IMR-90 (cell line): ENCODE measurements at regions not wholly inside any gene's neighbourhood (a gene's known extent, or its start where the extent isn't known, plus 50 kb on each side); places are given as distances from the start of the nearest gene placed in this dataset.

ENCODE experiments used
- CEBPB ChIP-seq: IDR thresholded peaks from 2 replicates; pipeline ENCODE4 v1.6.1; 2012; ENCODE audit warnings: low read depth, low read length, improper control_type of control experiment
- FOS ChIP-seq: fragments of 150-350 bp; IDR thresholded peaks from 2 replicates; pipeline ENCODE4 v1.6.1; 2016; ENCODE audit warnings: low read depth, low read length
- MAFK ChIP-seq: IDR thresholded peaks from 2 replicates; pipeline ENCODE4 v1.6.1; 2012; ENCODE audit warnings: low read depth, low read length, improper control_type of control experiment
- MXI1 ChIP-seq: IDR thresholded peaks from 2 replicates; pipeline ENCODE4 v1.6.1; 2012; ENCODE audit warnings: low read depth, mild to moderate bottlenecking, low read length, moderate library complexity, borderline replicate concordance
- POLR2A ChIP-seq: IDR thresholded peaks from 2 replicates; pipeline ENCODE4 v1.6.1; 2012; ENCODE audit warnings: mild to moderate bottlenecking, low read depth, low read length
- RAD21 ChIP-seq: IDR thresholded peaks from 2 replicates; pipeline ENCODE4 v1.6.1; 2012; ENCODE audit warnings: low read length, improper control_type of control experiment
- RCOR1 ChIP-seq: IDR thresholded peaks from 2 replicates; pipeline ENCODE4 v1.6.1; 2012; ENCODE audit warnings: mild to moderate bottlenecking, low read length, improper control_type of control experiment; ENCODE audit not compliant: insufficient replicate concordance
- RFX5 ChIP-seq: IDR thresholded peaks from 2 replicates; pipeline ENCODE4 v1.8.0; 2012; ENCODE audit warnings: low read depth, mild to moderate bottlenecking, low read length, moderate library complexity
- SMC3 ChIP-seq: fragments of 150-350 bp; IDR thresholded peaks from 2 replicates; pipeline ENCODE4 v1.6.1; 2016; ENCODE audit warnings: low read depth, mild to moderate bottlenecking, antibody characterized with exemption, low read length, moderate library complexity
- TF ChIP-seq, protein P1 (sequence below): conservative IDR thresholded peaks from 2 replicates; pipeline ENCODE4 v1.5.1; 2012; ENCODE audit warnings: mild to moderate bottlenecking, low read depth, low read length, improper control_type of control experiment
- TF ChIP-seq, protein P2 (sequence below): fragments of 150-350 bp; IDR thresholded peaks from 2 replicates; pipeline ENCODE4 v1.6.1; 2017; ENCODE audit warnings: mild to moderate bottlenecking, antibody characterized with exemption, low read length, low read depth

DNA sequence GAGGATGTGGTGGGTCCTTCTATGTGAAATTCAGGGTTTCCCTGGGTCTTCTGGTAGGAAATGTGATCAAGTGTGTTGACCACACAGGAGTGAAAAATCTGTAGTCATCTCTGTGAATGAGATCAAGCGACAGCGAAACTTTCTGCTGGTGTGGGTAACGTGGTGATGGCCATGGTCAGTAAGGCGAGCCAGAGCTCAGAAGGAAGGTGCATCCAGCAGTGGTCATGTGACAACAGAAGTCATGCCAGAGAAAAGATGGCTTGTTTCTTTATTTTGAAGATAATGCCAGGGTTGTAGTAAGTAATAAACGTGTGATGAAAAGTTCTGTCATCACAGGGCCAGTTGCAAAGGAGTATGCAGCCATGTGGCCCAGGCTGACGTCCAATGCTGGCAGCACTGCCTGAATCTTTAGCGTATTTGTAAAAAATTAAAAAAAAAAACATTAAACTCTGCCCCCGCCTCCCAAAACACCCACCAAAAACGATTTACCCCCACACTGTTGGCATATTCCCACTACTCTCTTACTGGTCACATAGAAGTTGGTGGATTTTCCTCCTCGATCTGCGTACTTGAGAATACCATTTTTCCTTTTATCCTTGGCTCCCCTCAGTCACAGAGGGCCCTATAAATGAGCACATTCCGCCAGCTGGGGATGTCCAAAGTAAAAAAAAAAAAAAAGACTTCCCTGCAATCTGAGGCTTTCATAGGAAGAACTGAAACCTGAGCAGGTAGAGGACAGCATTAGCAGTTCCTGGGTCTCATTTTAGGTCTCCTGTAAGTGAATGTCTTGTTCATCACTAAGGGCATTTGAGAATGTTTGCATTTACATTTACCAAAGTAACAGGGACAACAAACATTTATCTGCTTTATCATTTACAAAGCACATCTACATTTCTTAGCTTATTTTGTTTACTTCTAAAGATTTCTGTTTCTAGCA lies 70.6 kb downstream of the SLC4A3 start:
- TF ChIP-seq, protein P1, sequence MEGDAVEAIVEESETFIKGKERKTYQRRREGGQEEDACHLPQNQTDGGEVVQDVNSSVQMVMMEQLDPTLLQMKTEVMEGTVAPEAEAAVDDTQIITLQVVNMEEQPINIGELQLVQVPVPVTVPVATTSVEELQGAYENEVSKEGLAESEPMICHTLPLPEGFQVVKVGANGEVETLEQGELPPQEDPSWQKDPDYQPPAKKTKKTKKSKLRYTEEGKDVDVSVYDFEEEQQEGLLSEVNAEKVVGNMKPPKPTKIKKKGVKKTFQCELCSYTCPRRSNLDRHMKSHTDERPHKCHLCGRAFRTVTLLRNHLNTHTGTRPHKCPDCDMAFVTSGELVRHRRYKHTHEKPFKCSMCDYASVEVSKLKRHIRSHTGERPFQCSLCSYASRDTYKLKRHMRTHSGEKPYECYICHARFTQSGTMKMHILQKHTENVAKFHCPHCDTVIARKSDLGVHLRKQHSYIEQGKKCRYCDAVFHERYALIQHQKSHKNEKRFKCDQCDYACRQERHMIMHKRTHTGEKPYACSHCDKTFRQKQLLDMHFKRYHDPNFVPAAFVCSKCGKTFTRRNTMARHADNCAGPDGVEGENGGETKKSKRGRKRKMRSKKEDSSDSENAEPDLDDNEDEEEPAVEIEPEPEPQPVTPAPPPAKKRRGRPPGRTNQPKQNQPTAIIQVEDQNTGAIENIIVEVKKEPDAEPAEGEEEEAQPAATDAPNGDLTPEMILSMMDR: no peak
- TF ChIP-seq SMC3 (no peak), POLR2A (no peak), RCOR1 (no peak), MXI1 (no peak), CEBPB (no peak), RAD21 (no peak), RFX5 (no peak), FOS (no peak), MAFK (no peak)
- TF ChIP-seq, protein P2, sequence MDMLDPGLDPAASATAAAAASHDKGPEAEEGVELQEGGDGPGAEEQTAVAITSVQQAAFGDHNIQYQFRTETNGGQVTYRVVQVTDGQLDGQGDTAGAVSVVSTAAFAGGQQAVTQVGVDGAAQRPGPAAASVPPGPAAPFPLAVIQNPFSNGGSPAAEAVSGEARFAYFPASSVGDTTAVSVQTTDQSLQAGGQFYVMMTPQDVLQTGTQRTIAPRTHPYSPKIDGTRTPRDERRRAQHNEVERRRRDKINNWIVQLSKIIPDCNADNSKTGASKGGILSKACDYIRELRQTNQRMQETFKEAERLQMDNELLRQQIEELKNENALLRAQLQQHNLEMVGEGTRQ: no peak
